Right forelimb (tissue), 1 donor: ENCODE measurements at regions not wholly inside any gene's neighbourhood (a gene's known extent, or its start where the extent isn't known, plus 50 kb on each side); places are given as distances from the start of the nearest gene placed in this dataset.

ENCODE experiments used
- DNase-seq: peaks from one replicate; pipeline ENCODE4 v3.0.0-alpha.2; 2018

DNA sequence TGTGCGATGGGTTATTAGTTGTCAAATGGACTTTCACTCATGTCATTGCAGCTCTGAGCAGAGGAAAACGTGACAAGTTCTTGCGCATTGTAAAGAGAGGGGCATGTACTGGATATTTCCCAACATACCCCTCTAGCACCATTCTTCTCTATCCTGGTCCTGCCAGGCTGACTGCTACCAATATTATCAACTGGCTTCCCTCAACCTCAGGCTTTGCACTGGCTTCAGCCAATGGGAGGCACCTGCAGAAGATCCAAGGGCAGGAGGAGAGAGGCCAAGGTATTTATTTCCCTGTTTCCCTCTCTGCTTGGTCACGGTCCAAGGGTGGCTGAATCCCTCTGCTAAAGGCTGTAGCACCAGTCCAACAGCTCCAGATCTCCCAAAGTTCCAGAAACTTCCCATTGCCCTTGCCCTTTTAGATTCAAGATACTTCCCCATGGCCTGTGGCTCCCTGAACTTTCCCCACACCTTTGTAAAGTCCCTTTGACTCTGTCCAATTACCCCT lies 175.6 kb upstream of the NECTIN1 start:
- DNase-seq = no peak

DNA sequence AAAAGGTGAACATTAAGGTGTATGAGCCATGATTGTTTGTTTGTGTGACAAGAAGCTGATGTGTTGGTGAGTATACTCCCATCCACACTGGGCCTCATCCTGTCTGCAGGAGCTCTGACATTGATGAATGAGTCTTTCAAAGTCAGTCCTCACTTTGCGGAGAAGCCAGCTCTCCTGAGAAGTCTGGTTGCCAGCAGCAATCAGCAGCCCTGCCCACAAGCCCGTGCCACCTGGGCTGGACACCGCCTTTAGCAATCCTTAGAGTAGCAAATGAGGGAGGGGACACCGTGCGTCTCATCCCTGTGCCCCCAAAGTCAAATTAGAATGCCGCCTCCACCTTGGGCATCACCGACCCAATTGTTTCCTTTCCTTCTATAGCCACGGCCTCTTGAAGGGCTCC lies 174.8 kb upstream of the NECTIN1 start:
- no peak for DNase-seq

DNA sequence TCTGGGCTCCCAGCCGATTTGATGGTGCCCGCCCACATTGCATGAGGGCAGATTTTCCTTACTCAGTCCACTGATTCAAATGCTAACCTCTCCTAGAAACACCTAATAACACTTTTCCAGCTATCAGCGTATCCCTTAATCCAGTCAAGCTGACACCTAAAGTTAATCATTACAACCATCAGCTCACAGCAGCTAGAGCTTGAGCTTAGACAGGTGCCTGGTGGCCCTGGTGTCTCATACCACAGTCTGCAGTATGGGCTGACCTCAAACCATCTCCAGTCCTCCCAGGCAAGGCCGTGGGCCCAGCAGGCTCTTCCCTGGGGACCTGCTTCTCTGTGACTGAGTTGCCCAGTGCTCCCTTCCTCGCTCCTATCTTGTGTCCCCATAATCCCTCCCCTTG lies 174.4 kb upstream of the NECTIN1 start:
- DNase-seq = no peak

DNA sequence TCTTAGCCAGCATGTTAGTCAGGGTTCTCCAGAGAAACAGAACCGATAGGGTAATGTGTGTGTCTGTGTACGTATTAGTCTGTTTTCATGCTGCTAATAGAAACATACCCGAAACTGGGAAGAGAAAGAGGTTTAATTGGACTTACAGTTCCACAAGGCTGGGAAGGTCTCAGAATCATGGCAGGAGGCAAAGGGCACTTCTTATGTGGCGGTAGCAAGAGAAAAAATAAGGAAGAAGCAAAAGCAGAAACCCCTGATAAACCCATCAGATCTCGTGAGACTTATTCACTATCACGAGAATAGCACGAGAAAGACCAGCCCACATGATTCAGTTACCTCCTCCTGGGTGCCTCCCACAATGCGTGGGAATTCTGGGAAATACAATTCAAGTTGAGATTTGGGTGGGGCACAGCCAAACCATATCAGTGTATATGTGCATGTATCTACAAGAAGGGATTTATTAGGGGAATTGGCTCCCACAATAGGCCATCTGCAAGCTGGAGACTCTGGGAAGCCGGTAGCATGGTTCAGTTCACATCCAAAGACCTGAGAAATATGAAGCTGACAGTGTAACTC lies 173.7 kb upstream of the NECTIN1 start:
- no peak for DNase-seq

DNA sequence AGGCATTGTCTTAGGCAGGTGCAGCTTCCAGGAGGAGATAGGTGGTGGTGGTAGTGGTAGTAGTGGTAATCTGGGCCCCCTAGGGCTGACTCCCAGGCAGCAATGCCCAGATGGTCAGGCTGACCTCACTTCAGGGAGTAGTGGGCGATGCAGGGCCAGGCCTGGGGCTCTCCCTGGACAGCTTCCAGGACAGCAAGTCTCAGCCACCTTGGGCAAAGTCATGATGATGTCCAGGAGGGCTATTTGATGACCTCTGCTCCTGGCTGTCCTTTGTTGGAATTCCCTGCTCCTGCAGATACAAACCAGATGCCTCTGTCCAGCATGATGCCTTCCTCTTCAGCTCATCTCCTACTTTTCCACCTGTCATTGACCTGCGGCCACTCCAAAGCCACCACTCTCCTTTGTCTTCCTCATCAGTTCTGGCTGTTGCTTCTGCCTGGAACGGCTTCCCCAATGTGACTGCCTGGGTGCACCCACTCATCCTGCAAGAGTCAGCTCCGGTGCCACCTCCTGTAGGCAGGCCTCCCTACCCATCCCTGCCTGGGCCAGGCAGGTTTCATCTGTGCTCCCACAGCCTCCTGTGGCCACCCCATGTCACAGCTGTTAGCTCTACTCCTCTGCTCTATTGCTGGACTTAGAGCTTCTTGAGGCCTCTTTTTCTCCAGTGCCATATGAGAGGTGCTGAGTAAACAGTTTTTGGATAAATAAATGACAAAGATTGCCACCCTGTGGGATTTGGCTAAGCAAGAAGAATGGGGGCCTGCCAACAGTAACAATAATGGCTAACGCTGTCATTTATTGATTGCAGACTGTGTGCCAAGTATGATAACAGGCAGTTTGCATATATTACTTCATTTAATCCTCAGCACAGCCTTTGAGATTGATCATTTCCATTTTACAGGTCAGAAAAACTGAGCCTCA lies 172.9 kb upstream of the NECTIN1 start:
- DNase-seq = no peak

DNA sequence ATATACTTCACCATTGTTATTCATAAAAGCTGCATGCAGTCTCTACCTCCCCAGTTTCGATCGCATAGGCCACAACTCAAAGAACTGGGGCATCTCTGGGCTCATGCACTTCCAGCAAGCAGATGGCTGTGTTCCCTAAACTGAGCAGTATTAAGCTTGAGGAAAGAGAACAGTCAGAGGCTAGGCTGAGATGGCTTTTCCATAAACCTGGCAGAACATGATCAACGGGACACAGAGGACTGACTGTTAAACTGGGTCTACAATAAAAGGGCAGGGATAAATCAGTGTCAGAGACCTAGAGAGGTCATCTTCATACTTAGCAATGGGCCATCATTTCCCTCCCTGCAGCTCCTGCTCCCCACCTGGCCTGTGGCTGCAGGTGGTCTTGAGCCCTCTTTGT lies 171.0 kb upstream of the NECTIN1 start:
- DNase-seq = no peak

DNA sequence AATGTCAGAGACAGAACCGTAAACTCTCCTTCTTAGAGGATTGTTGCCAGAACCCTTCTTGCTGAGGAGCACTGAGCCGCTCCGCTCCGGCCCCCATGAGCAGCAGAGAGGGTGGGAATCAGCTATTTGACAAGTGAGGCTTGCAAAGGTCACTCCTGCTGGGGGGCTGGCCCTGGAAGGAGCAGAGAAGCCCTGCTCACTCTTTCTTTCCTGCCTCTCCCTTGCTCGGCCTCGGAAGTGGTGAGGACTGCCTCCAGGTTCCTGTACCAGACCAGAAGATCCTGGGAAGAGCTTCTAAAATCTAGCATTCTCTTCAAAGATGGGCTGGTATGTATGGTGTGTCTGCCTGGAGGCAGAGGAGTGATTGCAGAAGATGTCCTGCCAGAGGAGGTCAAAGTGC lies 168.6 kb upstream of the NECTIN1 start:
- no peak for DNase-seq

DNA sequence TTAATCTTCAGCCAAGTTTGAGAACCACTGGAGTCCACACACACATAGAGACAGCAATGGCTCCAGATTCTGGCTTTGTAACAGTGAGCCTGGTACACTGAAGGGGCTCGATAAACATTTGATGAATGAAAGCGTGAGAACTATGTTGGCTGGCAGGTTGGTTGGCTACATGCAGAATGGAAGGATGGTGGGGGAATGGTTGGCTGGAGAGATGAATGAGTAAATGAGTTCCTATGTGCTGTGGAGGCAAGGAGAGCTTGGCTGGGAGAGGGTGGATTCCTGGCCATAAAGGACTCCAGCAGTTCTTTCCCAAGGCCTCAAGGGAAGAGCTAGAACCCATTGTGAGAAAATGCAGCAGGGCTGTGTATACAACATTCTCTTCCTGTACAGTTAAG lies 168.0 kb upstream of the NECTIN1 start:
- DNase-seq = no peak

DNA sequence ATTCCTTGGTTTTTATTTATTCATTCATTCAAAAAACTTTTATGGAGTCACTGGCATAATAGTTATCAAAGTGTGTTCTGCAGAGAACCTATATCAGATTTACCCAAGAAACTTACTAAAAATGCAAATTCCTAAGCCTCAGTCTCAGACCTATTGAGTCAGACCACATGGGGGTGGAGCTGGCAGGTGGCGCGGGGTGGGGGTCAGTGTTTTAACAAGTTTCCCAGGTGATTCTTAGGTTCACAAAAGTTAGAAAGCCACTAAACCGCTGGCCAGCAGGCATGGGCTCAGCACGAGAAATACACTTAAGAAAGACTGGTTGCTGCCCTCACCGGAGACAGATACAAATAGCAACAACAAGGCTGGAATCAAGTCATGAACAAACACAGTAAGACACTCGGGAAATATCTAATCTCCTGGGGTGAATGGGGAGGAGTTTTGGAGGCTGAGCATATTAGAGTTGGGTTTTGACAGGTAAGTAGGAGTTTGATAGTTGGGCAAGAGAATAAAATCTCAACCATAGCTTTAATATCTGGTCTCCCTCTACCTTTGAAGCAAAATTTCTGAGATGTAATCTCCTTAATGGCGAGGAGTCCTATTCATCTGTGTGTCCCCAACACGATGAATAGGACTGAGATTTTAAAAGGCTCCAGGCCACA lies 167.5 kb upstream of the NECTIN1 start:
- DNase-seq = no peak

DNA sequence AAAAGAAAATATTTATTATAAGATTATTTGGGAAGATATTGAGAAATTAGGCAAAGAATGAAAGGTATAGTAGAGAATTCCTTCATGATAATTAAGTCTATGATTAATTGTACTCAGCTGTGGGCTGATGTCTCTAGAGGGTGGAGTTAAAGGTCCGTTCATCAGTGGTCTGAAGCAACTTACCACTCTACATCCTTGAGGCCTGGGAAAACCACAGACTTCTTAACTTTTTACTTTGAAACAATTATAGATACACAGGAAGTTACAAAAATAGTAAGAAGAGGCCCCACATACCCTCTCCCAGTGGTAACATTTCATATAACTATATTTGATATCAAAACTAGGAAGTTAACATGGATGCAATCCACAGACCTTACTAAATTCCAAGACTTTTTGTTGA lies 167.0 kb upstream of the NECTIN1 start:
- no peak for DNase-seq

DNA sequence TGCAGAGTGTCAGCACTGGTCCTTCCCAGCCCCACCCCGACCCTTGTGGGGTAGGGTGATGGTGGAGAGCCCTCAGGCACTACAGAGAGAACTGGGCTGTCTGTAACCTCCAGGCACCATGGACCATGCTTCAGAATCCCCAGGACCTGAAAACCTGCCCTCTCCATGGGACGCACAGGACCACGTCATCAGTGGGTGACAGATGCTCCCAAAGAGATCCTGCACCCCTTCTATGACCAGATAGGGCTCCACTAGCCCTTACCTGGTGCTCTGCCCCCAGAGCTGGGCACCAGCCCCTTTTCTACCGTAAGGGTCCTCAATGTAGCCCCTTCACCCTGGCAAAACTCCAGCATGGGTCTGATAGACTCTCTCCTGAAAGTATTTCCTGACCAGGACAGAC lies 165.9 kb upstream of the NECTIN1 start:
- no peak for DNase-seq

DNA sequence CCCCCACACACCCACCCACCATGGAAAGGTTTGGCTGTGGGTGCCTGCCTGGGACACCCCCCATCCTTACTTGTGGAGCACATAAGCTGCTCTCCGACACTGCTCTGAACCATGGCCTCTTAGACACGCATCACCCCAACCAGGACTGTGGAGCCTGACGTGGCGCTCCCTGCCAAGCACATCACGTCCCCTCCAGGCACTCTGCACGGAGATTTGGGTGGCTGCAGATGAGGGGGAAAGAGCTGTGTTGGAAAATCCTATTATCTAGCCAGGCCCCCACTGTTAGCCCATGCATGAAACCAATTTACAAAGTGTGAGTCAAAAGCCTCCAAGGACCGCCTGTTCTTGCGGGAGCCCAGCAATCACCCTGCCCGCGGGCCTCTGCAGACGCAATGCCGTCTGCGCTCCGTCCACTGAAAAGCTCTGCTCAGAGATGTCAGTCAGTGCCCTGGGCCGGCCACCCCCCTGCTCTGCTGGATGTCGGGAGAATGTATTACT lies 163.4 kb upstream of the NECTIN1 start:
- DNase-seq = no peak

DNA sequence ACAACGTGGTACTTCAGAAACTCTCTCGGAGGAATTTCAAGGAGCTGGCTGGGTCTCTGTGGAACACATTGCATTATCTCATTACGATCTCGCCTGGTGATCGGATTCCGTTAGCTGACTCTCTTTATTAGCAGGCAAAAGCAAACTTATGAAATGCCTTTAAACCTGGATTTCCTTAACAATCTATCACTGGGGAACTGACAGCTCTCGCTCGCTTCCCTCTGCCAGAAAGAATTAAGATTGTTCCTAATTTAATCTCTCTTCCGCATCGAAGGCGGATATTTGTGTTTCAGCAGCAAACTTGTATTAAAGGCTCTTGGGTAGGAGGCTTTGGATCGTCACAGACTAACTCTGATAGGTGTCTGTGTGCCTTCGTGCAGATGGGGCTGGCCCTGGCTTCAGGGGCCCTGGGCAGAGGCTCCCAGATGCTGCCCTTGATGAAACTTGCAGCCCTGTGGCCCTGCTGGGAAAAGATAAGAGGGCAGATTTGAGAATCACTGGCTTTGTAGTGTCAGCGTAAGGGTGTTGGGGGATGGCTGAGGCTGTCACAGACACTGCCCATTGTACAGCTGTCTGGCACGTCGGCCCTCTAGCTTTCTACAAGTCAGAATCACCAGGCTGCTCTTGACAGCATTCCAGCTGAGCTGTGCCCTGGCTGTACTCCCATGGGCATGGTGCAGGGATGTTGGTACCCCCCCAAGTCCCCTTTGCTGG lies 162.2 kb upstream of the NECTIN1 start:
- DNase-seq = no peak

DNA sequence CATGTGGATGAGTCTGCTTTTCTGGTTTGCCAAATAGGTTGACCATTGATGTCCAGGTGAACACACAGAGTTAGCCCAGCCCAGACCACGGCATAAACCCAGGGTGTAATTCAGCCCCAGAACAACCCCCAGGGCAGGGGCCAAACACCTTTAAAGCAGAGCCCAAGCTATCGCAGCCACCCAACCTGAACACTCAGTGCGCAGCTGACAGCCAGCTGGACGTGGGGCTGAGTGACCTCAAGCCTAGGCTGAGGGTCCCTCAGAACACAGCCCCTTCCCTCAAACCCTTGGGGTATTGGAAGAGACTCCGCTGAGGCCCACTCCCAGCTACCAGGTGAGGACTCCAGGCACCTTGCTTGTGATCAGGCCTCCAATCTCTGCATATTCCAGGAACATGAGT lies 161.5 kb upstream of the NECTIN1 start:
- no peak for DNase-seq

DNA sequence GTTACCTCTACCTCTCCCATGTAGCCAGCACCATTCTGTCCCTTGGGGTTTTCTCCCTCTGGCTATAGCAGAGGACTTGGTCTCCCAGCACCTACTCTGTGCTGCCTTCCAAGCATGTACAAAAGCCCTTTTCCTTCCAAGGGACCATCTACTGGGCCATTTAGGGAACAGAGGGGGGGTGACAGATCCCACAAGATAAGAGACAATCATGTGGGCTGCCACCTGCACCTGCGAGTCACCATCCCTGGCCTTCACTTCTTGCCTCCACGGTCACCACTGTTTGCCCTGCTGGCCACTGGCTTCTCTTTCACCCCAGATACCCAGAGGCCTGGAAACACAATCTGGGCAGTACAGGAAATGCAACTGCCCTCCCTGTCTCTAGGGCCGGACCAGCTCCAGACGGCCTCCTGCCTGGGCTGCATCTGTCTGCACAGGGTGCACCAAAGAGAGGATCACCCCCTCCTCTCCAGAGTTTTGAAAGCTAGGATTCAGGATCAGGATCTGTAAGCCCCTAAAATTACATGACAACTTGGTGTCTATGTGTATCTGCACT lies 160.8 kb upstream of the NECTIN1 start:
- DNase-seq = no peak

DNA sequence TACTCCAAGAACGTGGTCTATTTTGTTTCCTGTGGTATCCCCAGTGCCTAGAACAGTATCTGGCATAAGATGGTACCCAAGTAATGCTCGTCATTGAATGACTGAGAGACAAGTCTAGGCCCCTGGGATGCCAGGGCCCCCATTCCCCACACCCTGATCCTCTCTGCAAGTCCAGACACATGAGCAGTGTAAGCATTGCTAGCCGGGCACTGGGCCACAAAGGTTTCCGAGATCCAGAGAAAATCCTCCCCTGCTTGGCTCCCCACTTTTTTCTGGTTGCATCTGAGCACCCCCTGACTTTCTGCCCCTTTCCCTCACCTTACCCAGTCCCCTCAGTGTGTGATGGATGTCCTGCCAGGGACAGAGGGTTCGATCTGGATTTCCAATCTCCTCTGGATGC lies 160.1 kb upstream of the NECTIN1 start:
- no peak for DNase-seq

DNA sequence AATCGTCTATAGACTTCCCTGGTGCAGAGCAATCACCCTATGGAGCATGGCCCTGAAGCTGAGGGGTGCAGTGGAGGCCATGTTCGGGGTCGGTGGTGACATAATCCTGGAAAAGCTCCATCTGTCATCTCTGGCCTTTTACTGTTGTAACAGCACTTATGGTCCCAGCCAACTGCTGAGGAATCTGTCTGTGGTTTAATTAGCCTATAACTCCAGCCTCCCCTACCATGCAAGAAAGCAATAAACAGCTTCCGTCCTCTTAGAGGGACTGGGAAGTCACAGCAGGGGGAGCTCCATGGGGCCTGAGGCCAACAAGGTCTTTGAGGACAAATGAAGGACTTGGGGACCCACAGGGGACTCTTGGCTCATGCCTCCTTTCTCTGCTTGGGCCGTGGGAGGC lies 159.1 kb upstream of the NECTIN1 start:
- no peak for DNase-seq

DNA sequence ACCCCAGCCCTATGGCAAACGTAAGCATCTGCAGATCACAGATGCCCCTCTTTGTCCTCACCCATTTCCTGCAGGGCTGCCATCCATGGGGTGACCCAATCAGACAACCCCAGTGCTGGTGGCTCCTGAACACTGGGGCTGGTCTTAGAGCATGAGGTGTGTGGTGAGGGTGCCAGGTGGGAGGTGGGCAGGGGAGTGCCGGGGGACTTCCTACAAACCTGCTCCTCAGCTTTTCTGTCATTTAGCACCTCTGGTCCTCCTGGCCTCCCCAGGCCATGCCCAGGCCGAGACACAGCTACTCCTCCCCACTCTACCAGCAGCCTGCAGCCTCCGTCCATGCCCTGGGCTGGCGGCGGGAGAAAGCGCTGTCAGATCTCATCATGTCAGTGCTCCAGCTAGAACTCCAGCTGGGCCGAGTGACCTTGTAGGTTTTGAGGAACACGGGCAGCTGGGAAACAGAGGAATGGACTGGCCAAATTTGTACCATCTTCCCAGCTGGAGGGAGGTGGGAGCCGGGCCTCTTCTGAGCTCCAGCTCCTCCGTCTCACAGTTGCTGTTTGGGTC lies 157.7 kb upstream of the NECTIN1 start:
- DNase-seq = no peak

DNA sequence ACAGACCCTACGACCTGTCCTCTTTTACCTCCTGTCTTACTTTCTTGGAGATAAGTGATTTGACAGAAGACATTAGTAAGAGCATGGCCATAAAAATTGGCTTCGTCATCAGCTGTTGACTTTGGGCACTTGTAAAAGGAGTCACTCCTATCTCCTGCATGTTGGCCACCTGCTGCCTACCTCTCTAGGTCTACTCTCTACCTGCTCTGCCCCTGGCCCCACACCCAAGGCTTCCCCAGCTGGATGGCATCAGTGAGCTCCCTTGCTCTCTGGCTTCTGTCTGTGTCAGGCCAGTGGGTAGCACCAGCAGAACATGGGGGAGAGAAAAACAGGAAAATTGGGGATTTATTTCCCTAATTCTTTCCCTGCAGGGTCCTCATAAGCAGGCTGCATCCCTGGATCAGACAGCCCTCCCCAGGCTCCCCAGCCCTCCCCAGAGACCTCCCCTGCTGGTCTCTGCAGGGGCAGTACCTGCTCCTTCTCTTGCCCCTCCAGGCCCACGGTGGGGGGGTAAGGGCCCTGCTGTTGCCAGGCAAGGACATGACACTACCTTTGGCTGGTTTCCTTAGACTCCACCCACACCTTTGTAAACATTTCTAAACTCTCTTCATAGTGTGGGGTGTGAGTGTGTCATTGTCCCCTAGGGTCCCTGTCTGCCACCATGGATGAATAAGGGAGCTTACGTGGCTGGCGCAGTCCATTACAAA lies 157.0 kb upstream of the NECTIN1 start:
- no peak for DNase-seq

DNA sequence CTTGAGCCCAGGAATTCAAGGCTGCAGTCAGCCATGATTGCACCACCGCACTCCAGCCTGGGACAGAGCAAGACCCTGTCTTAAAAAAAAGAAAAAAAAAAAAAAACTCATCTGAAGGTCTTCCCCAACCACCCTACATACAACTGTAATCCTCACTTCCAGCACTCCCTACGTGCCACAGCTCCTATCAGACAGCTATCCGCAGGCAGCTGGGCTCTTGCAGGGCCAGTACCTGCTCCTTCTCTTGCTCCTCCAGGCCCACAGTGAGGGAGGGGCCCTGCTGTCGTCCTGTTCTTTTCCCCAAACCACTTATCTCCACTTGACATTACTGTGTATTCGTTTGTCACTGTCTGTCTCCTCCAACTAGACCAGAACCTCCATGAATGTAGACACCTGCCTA lies 156.1 kb upstream of the NECTIN1 start:
- DNase-seq = no peak

DNA sequence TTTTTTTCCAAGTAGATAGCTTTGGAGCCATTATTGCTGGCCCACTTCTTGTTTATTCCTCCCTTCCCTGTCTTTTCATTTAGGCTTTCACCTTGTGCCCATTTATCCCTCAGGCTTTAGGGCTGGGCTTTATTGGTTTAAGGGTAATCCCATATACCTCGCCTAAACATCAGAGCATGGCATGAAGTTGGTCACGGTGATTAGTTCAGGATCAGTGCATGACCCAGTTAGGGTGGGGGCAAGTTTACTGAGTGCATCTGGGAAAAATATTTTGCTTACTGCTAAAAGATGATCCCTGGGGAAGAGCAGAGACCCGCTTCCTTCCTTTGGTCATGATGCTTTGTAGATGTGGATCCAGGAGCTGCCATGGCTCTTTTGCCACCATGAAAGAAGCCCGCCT lies 153.3 kb upstream of the NECTIN1 start:
- no peak for DNase-seq

DNA sequence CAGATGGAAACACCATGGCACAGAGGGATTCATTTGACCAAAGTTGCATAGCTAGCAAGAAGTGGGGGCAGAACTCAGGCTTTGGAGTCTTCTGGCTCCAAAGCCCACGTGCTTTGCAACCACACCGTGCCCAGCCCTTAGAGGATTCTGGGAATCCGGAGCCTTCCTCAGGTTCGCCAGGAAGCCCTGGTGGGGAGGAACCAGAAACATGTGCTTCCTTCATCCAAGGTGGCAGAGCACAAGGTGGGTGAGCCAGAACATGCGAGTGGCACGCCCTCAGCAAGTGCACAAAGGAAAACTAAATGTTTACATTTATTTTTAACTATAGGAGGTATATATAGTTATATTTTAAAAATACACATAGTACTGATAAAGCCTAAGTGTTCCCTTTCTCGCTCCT lies 151.9 kb upstream of the NECTIN1 start:
- no peak for DNase-seq
